ENCODE measurements at regions not wholly inside any gene's neighbourhood (a gene's known extent, or its start where the extent isn't known, plus 50 kb on each side); places are given as distances from the start of the nearest gene placed in this dataset.

DNA sequence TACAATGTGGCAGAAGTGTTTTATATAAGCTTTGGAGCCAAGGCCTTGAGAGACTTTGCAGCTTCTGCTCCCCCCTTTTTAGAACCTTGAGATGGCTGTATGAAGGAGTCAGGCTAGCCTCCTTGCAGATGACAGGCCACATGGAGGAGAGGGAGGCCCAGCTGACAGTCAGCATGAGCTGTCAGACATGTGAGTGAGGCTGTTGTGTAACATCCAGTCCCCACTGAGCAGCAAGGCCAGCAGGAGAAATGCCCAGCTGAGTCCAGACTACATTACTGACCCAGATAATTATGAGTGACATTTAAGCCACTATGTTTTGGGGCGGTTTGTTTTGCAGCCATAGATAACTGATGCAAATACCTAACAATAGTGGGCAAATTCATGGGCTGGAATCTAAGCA lies 515.3 kb upstream of the ARX start:
- Histone ChIP-seq H3K4me2 (ENCODE audit: control insufficient read depth, insufficient read depth) (no peak overlapping the region), H3K9me3 (replicated peaks; ENCODE audit: control insufficient read depth, insufficient read depth, low read length) (no peaks in the 10 kb centered on the region), H3K4me3 (no peak overlapping the region), H3K27me3 (replicated peaks in 1 of 2; ENCODE audit: control insufficient read depth in 2 of 2, insufficient read depth in 2 of 2, low read length in 1 of 2) (no peaks in the 10 kb centered on the region), H3K79me2 (ENCODE audit: control insufficient read depth, insufficient read depth, low read length) (no peaks in the 10 kb centered on the region), H3K9ac (ENCODE audit: control insufficient read depth, insufficient read depth, low read length) (no peak overlapping the region), H3K27ac (ENCODE audit: control insufficient read depth, insufficient read depth) (no peak overlapping the region), H3K36me3 (ENCODE audit: control insufficient read depth in 2 of 2, insufficient read depth in 2 of 2, low read length in 1 of 2) (no peaks in the 10 kb centered on the region), H4K20me1 (ENCODE audit: control insufficient read depth, insufficient read depth) (no peaks in the 10 kb centered on the region), H3K4me1 (ENCODE audit: control insufficient read depth, insufficient read depth, low read length) (no peaks in the 10 kb centered on the region), H2AFZ (ENCODE audit: control insufficient read depth, low read depth, low read length) (no peak overlapping the region)
- no peak for DNase-seq (ENCODE audit: low read depth, low spot score)
- FAIRE-seq: no peak
- intact Hi-C loops (cut with micrococcal nuclease; ENCODE audit: unreplicated experiment) (no loop called here), in situ Hi-C loops (cut with MboI) (no loop called here)
- no peak for ATAC-seq
- WGBS (ENCODE audit: insufficient coverage, insufficient replicate concordance, low lambda C conversion rate, missing lambda C conversion rate): 55% methylated on average over 1 of the region's 1 CpG
- ChIA-PET SMC1A (ENCODE audit: uncharacterized antibody, unreplicated experiment) (no interaction called here), RAD21 (ENCODE audit: unreplicated experiment) (no interaction called here), POLR2A (interaction anchor here (0.6 kb wide), 1 partner anchor 718 kb away, joined by 4 read pairs; no protein-coding TSS in a partner anchor), CTCF (no interaction called here)
- no TSS peak for BruUV-seq (replicated peaks)
- no peak for TF ChIP-seq EP300 (IDR thresholded peaks at IDR 0.05; ENCODE audit: borderline replicate concordance in 1 of 2, control insufficient read depth in 1 of 2, low read depth in 2 of 2, low read length in 2 of 2)
- no peak for TF ChIP-seq MTA3 (IDR thresholded peaks at IDR 0.05; ENCODE audit: borderline replicate concordance, low read length)
- no peak for TF ChIP-seq HDAC6 (IDR thresholded peaks at IDR 0.05; ENCODE audit: unreplicated experiment)
- TF ChIP-seq, protein P1, sequence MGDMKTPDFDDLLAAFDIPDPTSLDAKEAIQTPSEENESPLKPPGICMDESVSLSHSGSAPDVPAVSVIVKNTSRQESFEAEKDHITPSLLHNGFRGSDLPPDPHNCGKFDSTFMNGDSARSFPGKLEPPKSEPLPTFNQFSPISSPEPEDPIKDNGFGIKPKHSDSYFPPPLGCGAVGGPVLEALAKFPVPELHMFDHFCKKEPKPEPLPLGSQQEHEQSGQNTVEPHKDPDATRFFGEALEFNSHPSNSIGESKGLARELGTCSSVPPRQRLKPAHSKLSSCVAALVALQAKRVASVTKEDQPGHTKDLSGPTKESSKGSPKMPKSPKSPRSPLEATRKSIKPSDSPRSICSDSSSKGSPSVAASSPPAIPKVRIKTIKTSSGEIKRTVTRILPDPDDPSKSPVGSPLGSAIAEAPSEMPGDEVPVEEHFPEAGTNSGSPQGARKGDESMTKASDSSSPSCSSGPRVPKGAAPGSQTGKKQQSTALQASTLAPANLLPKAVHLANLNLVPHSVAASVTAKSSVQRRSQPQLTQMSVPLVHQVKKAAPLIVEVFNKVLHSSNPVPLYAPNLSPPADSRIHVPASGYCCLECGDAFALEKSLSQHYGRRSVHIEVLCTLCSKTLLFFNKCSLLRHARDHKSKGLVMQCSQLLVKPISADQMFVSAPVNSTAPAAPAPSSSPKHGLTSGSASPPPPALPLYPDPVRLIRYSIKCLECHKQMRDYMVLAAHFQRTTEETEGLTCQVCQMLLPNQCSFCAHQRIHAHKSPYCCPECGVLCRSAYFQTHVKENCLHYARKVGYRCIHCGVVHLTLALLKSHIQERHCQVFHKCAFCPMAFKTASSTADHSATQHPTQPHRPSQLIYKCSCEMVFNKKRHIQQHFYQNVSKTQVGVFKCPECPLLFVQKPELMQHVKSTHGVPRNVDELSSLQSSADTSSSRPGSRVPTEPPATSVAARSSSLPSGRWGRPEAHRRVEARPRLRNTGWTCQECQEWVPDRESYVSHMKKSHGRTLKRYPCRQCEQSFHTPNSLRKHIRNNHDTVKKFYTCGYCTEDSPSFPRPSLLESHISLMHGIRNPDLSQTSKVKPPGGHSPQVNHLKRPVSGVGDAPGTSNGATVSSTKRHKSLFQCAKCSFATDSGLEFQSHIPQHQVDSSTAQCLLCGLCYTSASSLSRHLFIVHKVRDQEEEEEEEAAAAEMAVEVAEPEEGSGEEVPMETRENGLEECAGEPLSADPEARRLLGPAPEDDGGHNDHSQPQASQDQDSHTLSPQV (IDR thresholded peaks at IDR 0.05): no peak
- TF ChIP-seq BHLHE40 (IDR thresholded peaks at IDR 0.05; ENCODE audit: borderline replicate concordance in 1 of 2, low read depth in 2 of 2, low read length in 1 of 2): no peak
- TF ChIP-seq, protein P2, sequence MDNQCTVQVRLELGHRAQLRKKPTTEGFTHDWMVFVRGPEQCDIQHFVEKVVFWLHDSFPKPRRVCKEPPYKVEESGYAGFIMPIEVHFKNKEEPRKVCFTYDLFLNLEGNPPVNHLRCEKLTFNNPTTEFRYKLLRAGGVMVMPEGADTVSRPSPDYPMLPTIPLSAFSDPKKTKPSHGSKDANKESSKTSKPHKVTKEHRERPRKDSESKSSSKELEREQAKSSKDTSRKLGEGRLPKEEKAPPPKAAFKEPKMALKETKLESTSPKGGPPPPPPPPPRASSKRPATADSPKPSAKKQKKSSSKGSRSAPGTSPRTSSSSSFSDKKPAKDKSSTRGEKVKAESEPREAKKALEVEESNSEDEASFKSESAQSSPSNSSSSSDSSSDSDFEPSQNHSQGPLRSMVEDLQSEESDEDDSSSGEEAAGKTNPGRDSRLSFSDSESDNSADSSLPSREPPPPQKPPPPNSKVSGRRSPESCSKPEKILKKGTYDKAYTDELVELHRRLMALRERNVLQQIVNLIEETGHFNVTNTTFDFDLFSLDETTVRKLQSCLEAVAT (IDR thresholded peaks at IDR 0.05): no peak
- no peak for TF ChIP-seq ZNF384 (IDR thresholded peaks at IDR 0.05; ENCODE audit: borderline replicate concordance, low read depth, low read length)
- TF ChIP-seq, protein P3, sequence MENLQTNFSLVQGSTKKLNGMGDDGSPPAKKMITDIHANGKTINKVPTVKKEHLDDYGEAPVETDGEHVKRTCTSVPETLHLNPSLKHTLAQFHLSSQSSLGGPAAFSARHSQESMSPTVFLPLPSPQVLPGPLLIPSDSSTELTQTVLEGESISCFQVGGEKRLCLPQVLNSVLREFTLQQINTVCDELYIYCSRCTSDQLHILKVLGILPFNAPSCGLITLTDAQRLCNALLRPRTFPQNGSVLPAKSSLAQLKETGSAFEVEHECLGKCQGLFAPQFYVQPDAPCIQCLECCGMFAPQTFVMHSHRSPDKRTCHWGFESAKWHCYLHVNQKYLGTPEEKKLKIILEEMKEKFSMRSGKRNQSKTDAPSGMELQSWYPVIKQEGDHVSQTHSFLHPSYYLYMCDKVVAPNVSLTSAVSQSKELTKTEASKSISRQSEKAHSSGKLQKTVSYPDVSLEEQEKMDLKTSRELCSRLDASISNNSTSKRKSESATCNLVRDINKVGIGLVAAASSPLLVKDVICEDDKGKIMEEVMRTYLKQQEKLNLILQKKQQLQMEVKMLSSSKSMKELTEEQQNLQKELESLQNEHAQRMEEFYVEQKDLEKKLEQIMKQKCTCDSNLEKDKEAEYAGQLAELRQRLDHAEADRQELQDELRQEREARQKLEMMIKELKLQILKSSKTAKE (IDR thresholded peaks at IDR 0.05; ENCODE audit: low read depth, poor library complexity, severe bottlenecking): no peak
- TF ChIP-seq SP1 (IDR thresholded peaks at IDR 0.05; ENCODE audit: low read depth, low read length): no peak
- no peak for TF ChIP-seq POLR2A (IDR thresholded peaks at IDR 0.05; ENCODE audit: low read depth, low read length)
- TF ChIP-seq, protein P4, sequence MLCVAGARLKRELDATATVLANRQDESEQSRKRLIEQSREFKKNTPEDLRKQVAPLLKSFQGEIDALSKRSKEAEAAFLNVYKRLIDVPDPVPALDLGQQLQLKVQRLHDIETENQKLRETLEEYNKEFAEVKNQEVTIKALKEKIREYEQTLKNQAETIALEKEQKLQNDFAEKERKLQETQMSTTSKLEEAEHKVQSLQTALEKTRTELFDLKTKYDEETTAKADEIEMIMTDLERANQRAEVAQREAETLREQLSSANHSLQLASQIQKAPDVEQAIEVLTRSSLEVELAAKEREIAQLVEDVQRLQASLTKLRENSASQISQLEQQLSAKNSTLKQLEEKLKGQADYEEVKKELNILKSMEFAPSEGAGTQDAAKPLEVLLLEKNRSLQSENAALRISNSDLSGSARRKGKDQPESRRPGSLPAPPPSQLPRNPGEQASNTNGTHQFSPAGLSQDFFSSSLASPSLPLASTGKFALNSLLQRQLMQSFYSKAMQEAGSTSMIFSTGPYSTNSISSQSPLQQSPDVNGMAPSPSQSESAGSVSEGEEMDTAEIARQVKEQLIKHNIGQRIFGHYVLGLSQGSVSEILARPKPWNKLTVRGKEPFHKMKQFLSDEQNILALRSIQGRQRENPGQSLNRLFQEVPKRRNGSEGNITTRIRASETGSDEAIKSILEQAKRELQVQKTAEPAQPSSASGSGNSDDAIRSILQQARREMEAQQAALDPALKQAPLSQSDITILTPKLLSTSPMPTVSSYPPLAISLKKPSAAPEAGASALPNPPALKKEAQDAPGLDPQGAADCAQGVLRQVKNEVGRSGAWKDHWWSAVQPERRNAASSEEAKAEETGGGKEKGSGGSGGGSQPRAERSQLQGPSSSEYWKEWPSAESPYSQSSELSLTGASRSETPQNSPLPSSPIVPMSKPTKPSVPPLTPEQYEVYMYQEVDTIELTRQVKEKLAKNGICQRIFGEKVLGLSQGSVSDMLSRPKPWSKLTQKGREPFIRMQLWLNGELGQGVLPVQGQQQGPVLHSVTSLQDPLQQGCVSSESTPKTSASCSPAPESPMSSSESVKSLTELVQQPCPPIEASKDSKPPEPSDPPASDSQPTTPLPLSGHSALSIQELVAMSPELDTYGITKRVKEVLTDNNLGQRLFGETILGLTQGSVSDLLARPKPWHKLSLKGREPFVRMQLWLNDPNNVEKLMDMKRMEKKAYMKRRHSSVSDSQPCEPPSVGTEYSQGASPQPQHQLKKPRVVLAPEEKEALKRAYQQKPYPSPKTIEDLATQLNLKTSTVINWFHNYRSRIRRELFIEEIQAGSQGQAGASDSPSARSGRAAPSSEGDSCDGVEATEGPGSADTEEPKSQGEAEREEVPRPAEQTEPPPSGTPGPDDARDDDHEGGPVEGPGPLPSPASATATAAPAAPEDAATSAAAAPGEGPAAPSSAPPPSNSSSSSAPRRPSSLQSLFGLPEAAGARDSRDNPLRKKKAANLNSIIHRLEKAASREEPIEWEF (IDR thresholded peaks at IDR 0.05; ENCODE audit: insufficient replicate concordance, low read depth, low read length): no peak
